ENCODE measurements at regions not wholly inside any gene's neighbourhood (a gene's known extent, or its start where the extent isn't known, plus 50 kb on each side); places are given as distances from the start of the nearest gene placed in this dataset.

DNA sequence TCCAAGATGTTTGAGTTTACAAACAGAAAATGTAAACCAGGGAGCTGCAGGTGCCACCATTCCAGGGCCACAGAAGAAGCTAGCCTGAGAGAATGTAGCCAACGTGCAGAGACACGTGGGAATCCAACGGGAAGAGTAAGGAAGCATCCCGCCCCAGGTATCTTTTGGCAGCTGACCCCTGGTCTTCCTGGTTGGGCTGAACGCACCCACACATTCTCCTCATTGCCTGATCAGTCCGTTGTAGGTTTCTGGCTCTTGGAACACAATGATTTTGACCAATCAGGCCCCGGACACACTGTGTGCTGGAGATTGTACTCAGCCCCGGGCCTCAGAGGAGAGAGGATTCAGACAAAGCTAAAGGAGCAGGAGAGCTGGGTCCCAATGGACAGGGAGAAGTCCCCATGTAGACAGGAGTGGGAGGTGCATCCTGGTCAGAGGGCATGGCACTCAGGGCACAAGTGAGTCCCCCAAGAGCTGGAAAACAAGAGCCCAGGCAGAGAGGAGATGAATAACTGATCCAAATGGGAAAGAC, 102.3 kb downstream of the TPRA1 start:
- CTCF ChIA-PET: no interaction called here
- Histone ChIP-seq H3K4me2 (ENCODE audit: insufficient read depth, low read length) (no peak overlapping the region), H3K27ac (ENCODE audit: insufficient read depth, low read depth, low read length) (no peak overlapping the region), H3K9ac (replicated peaks; ENCODE audit: extremely low read depth, insufficient read depth, low read length) (no peak overlapping the region), H3K4me3 (replicated peaks in 1 of 3; ENCODE audit: insufficient read depth in 1 of 3, low read depth in 1 of 3, low read length in 3 of 3) (no peak overlapping the region), H3K9me1 (replicated peaks; ENCODE audit: control insufficient read depth, extremely low read depth, insufficient read depth, low read length) (no peaks in the 10 kb centered on the region), H3K4me1 (ENCODE audit: control insufficient read depth, extremely low read depth, insufficient read depth, low read length) (no peaks in the 10 kb centered on the region), H2AFZ (ENCODE audit: low read depth, low read length) (no peak overlapping the region), H3K79me2 (ENCODE audit: control insufficient read depth, insufficient read depth, low read length) (no peaks in the 10 kb centered on the region), H3K36me3 (ENCODE audit: control insufficient read depth in 2 of 2, extremely low read depth in 1 of 2, insufficient read depth in 2 of 2, low read length in 2 of 2) (no peaks in the 10 kb centered on the region), H4K20me1 (replicated peaks; ENCODE audit: control insufficient read depth, extremely low read depth, insufficient read depth, low read length) (no peaks in the 10 kb centered on the region), H3K27me3 (ENCODE audit: control insufficient read depth in 2 of 2, insufficient read depth in 2 of 2, low read length in 2 of 2) (no peaks in the 10 kb centered on the region), H3K9me3 (replicated peaks; ENCODE audit: control insufficient read depth, insufficient read depth, low read length) (no peaks in the 10 kb centered on the region)
- POLR2A ChIA-PET: no interaction called here
- intact Hi-C loops (cut with micrococcal nuclease) (no loop called here), dilution Hi-C loops (cut with MboI; ENCODE audit: extremely low pct_ligation_motif_present, low sequenced_read_pairs) (no loop called here)
- TF ChIP-seq, protein P1, sequence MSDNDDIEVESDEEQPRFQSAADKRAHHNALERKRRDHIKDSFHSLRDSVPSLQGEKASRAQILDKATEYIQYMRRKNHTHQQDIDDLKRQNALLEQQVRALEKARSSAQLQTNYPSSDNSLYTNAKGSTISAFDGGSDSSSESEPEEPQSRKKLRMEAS (IDR thresholded peaks at IDR 0.05; ENCODE audit: insufficient read depth, insufficient read length): no peak
- TF ChIP-seq JUN (IDR thresholded peaks at IDR 0.05; ENCODE audit: borderline replicate concordance, insufficient read depth, insufficient read length, low read depth) (no peak), POLR2A (IDR thresholded peaks at IDR 0.05; ENCODE audit: low read depth, low read length) (no peak), FOS (IDR thresholded peaks at IDR 0.05; ENCODE audit: borderline replicate concordance, insufficient read depth, low read length) (no peak), MYC (IDR thresholded peaks at IDR 0.05; ENCODE audit: low read depth, low read length) (no peak), EZH2 (IDR thresholded peaks at IDR 0.05; ENCODE audit: borderline replicate concordance, low read depth, low read length, severe bottlenecking) (no peak), GATA2 (IDR thresholded peaks at IDR 0.05; ENCODE audit: insufficient read depth, insufficient read length, low read depth, low read length) (no peak), POLR2AphosphoS5 (IDR thresholded peaks at IDR 0.05; ENCODE audit: insufficient read depth, low read depth, low read length) (no peak)
- TF ChIP-seq, protein P2, sequence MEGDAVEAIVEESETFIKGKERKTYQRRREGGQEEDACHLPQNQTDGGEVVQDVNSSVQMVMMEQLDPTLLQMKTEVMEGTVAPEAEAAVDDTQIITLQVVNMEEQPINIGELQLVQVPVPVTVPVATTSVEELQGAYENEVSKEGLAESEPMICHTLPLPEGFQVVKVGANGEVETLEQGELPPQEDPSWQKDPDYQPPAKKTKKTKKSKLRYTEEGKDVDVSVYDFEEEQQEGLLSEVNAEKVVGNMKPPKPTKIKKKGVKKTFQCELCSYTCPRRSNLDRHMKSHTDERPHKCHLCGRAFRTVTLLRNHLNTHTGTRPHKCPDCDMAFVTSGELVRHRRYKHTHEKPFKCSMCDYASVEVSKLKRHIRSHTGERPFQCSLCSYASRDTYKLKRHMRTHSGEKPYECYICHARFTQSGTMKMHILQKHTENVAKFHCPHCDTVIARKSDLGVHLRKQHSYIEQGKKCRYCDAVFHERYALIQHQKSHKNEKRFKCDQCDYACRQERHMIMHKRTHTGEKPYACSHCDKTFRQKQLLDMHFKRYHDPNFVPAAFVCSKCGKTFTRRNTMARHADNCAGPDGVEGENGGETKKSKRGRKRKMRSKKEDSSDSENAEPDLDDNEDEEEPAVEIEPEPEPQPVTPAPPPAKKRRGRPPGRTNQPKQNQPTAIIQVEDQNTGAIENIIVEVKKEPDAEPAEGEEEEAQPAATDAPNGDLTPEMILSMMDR (IDR thresholded peaks at IDR 0.05; ENCODE audit: extremely low read depth in 1 of 2, insufficient read depth in 1 of 2, low read depth in 1 of 2, low read length in 2 of 2): no peak
- FAIRE-seq (no peak), DNase-seq (ENCODE audit: low read depth, low spot score) (no peak)
- BruUV-seq (replicated peaks): no TSS peak

Data from endothelial cell of umbilical vein (primary cell).